Liver (tissue), 7 donors: ENCODE measurements at regions not wholly inside any gene's neighbourhood (a gene's known extent, or its start where the extent isn't known, plus 50 kb on each side); places are given as distances from the start of the nearest gene placed in this dataset.

ENCODE experiments used
- DNase-seq: peaks from one replicate; pipeline ENCODE4 v3.0.0-alpha.2; 2017; ENCODE audit warnings: low spot score
- H3K27ac ChIP-seq, 2 donors: one replicate each; pipeline ENCODE4 v1.7.0; 2013; ENCODE audit warnings: inconsistent platforms in 2 of 2, low read length in 2 of 2, control low read depth in 1 of 2, low read depth in 1 of 2, mild to moderate bottlenecking in 1 of 2
- H3K27me3 ChIP-seq, 4 donors: one replicate each; pipeline versions ENCODE4 v1.6.1 to v1.7.0; 2013; ENCODE audit warnings: low read length in 3 of 4, inconsistent platforms in 1 of 4, mild to moderate bottlenecking in 1 of 4, moderate library complexity in 1 of 4; ENCODE audit not compliant: control insufficient read depth in 4 of 4, insufficient read depth in 4 of 4
- H3K36me3 ChIP-seq, 4 donors: one replicate each; pipeline versions ENCODE4 v1.6.1 to v1.7.0; 2013; ENCODE audit warnings: low read length in 3 of 4, mild to moderate bottlenecking in 3 of 4, low read depth in 1 of 4, moderate library complexity in 1 of 4; ENCODE audit not compliant: control insufficient read depth in 4 of 4, insufficient read depth in 3 of 4
- H3K4me1 ChIP-seq, 4 donors: one replicate each; pipeline versions ENCODE4 v1.6.1 to v1.7.0; 2013; ENCODE audit warnings: low read length in 3 of 4, mild to moderate bottlenecking in 3 of 4, moderate library complexity in 1 of 4; ENCODE audit not compliant: control insufficient read depth in 4 of 4, insufficient read depth in 4 of 4
- H3K4me3 ChIP-seq, 3 donors: one replicate each; pipeline versions ENCODE4 v1.6.1 to v1.7.0; 2013; ENCODE audit warnings: low read length in 3 of 3, control low read depth in 1 of 3, low read depth in 1 of 3, mild to moderate bottlenecking in 1 of 3
- H3K9ac ChIP-seq, 2 donors: one replicate each; pipeline ENCODE4 v1.7.0; 2013; ENCODE audit warnings: low read length in 2 of 2, mild to moderate bottlenecking in 2 of 2, moderate library complexity in 2 of 2, control low read depth in 1 of 2, low read depth in 1 of 2
- H3K9me3 ChIP-seq, 4 donors: one replicate each; pipeline versions ENCODE4 v1.6.1 to v1.7.0; 2013; ENCODE audit warnings: low read length in 3 of 4; ENCODE audit not compliant: control insufficient read depth in 4 of 4
- EGR1 ChIP-seq, 2 donors: IDR thresholded peaks; 2 replicates each; pipeline ENCODE4 v1.6.1; 2016 to 2018; ENCODE audit warnings: antibody characterized with exemption in 2 of 2, low read depth in 2 of 2
- FOXA2 ChIP-seq: IDR thresholded peaks from 2 replicates; pipeline ENCODE4 v1.6.1; 2016; ENCODE audit warnings: antibody characterized with exemption
- GABPA ChIP-seq, 2 donors: IDR thresholded peaks in 1 of 2; conservative IDR thresholded peaks in 1 of 2; 2 replicates each; pipeline ENCODE4 v1.6.1; 2016; ENCODE audit warnings: antibody characterized with exemption in 2 of 2, mild to moderate bottlenecking in 1 of 2, moderate library complexity in 1 of 2
- HNF4A ChIP-seq, 2 donors: conservative IDR thresholded peaks; 2 replicates each; pipeline ENCODE4 v1.6.1; 2016; ENCODE audit warnings: antibody characterized with exemption in 2 of 2, mild to moderate bottlenecking in 2 of 2
- HNF4G ChIP-seq: IDR thresholded peaks from 2 replicates; pipeline ENCODE4 v1.6.1; 2016; ENCODE audit warnings: antibody characterized with exemption
- JUND ChIP-seq, 2 donors: IDR thresholded peaks; 2 replicates each; pipeline ENCODE4 v1.6.1; 2016; ENCODE audit warnings: antibody characterized with exemption in 2 of 2
- NR2F2 ChIP-seq: IDR thresholded peaks from 2 replicates; pipeline ENCODE4 v1.6.1; 2016; ENCODE audit warnings: antibody characterized with exemption
- RAD21 ChIP-seq, 2 donors: IDR thresholded peaks; 2 replicates each; pipeline ENCODE4 v1.6.1; 2016; ENCODE audit warnings: antibody characterized with exemption in 2 of 2, mild to moderate bottlenecking in 2 of 2
- RXRA ChIP-seq, 2 donors: IDR thresholded peaks; 2 replicates each; pipeline ENCODE4 v1.6.1; 2017 to 2018; ENCODE audit warnings: antibody characterized with exemption in 2 of 2, mild to moderate bottlenecking in 1 of 2
- SP1 ChIP-seq: IDR thresholded peaks from 2 replicates; pipeline ENCODE4 v1.6.1; 2018; ENCODE audit warnings: antibody characterized with exemption, mild to moderate bottlenecking
- TAF1 ChIP-seq: conservative IDR thresholded peaks from 2 replicates; pipeline ENCODE4 v1.6.1; 2016; ENCODE audit warnings: antibody characterized with exemption, mild to moderate bottlenecking
- YY1 ChIP-seq: IDR thresholded peaks from 2 replicates; pipeline ENCODE4 v1.6.1; 2016; ENCODE audit warnings: antibody characterized with exemption, mild to moderate bottlenecking
- TF ChIP-seq, protein P1 (sequence below): IDR thresholded peaks from 2 replicates; pipeline ENCODE4 v1.6.1; 2016; ENCODE audit warnings: antibody characterized with exemption, mild to moderate bottlenecking
- TF ChIP-seq, protein P2 (sequence below): IDR thresholded peaks from 2 replicates; pipeline ENCODE4 v1.6.1; 2016; ENCODE audit warnings: antibody characterized with exemption
- TF ChIP-seq, protein P3 (sequence below): fragments of 150-350 bp; IDR thresholded peaks from 2 replicates; pipeline ENCODE4 v1.5.1; 2017; ENCODE audit warnings: improper control_type of control experiment, low read depth, low read length; ENCODE audit not compliant: missing input control
- TF ChIP-seq, protein P4 (sequence below): IDR thresholded peaks from 2 replicates; pipeline ENCODE4 v1.6.1; 2016; ENCODE audit warnings: antibody characterized with exemption
- TF ChIP-seq, protein P5 (sequence below): IDR thresholded peaks from 2 replicates; pipeline ENCODE4 v1.6.1; 2016; ENCODE audit warnings: antibody characterized with exemption
- donor health status: healthy.
- donor health status: healthy.
- donor health status: healthy.
- donor health status: healthy.

DNA sequence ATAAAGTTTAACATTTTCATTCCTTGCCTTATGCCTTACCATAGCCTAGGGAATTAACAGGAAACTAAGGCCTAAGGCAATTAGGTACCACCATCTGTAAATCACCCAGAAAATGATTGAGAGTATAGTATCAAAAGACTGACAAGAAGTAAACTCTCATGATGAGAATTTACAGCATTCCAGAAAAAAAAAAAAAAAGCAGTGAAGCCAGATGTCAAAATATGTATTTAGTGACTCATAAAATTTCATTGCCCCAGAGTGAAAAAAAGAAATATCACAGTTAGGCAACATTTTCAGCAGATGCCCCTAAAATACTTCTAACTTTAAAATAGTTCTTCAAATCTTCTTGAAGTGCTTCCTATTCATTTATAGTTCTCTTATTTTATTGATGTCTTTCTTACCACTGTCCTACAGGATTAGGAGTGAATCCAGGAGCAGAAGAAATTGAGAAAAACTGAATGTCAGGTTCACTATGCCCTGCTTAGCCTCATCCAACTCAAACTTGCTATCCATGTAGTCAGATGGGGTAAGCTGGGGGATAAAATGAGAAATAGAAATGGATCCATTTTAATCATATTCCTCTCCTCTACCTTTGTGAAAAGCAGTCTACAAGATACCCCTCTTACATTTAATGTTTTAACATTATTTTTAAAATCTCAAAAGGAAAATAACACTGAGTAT is 57.3 kb upstream of the TANK start:
- Histone ChIP-seq H3K4me3 (no peak overlapping the region), H3K27ac (no peak overlapping the region), H3K9me3 (peaks cover 0 to 1% (median 0%) of the 10 kb centered on the region in 4 donors), H3K27me3 (no peaks in the 10 kb centered on the region), H3K36me3 (no peaks in the 10 kb centered on the region), H3K9ac (no peak overlapping the region), H3K4me1 (no peaks in the 10 kb centered on the region)
- no peak for DNase-seq
- TF ChIP-seq, protein P1, sequence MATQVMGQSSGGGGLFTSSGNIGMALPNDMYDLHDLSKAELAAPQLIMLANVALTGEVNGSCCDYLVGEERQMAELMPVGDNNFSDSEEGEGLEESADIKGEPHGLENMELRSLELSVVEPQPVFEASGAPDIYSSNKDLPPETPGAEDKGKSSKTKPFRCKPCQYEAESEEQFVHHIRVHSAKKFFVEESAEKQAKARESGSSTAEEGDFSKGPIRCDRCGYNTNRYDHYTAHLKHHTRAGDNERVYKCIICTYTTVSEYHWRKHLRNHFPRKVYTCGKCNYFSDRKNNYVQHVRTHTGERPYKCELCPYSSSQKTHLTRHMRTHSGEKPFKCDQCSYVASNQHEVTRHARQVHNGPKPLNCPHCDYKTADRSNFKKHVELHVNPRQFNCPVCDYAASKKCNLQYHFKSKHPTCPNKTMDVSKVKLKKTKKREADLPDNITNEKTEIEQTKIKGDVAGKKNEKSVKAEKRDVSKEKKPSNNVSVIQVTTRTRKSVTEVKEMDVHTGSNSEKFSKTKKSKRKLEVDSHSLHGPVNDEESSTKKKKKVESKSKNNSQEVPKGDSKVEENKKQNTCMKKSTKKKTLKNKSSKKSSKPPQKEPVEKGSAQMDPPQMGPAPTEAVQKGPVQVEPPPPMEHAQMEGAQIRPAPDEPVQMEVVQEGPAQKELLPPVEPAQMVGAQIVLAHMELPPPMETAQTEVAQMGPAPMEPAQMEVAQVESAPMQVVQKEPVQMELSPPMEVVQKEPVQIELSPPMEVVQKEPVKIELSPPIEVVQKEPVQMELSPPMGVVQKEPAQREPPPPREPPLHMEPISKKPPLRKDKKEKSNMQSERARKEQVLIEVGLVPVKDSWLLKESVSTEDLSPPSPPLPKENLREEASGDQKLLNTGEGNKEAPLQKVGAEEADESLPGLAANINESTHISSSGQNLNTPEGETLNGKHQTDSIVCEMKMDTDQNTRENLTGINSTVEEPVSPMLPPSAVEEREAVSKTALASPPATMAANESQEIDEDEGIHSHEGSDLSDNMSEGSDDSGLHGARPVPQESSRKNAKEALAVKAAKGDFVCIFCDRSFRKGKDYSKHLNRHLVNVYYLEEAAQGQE: no peak
- TF ChIP-seq, protein P2, sequence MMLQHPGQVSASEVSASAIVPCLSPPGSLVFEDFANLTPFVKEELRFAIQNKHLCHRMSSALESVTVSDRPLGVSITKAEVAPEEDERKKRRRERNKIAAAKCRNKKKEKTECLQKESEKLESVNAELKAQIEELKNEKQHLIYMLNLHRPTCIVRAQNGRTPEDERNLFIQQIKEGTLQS: no peak
- TF ChIP-seq, protein P3, sequence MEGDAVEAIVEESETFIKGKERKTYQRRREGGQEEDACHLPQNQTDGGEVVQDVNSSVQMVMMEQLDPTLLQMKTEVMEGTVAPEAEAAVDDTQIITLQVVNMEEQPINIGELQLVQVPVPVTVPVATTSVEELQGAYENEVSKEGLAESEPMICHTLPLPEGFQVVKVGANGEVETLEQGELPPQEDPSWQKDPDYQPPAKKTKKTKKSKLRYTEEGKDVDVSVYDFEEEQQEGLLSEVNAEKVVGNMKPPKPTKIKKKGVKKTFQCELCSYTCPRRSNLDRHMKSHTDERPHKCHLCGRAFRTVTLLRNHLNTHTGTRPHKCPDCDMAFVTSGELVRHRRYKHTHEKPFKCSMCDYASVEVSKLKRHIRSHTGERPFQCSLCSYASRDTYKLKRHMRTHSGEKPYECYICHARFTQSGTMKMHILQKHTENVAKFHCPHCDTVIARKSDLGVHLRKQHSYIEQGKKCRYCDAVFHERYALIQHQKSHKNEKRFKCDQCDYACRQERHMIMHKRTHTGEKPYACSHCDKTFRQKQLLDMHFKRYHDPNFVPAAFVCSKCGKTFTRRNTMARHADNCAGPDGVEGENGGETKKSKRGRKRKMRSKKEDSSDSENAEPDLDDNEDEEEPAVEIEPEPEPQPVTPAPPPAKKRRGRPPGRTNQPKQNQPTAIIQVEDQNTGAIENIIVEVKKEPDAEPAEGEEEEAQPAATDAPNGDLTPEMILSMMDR: no peak
- TF ChIP-seq FOXA2 (no peak), RXRA (IDR thresholded peaks at IDR 0.05) (no peak), HNF4A (conservative IDR thresholded peaks at IDR 0.05) (no peak), RAD21 (IDR thresholded peaks at IDR 0.05) (no peak), YY1 (no peak), HNF4G (no peak), GABPA (IDR thresholded peaks at IDR 0.05 in 1 of 2, conservative IDR thresholded peaks at IDR 0.05 in 1 of 2) (no peak), SP1 (no peak), NR2F2 (no peak), JUND (IDR thresholded peaks at IDR 0.05) (no peak), TAF1 (no peak), EGR1 (IDR thresholded peaks at IDR 0.05; ENCODE audit: low read depth in 2 of 2) (no peak)
- TF ChIP-seq, protein P4, sequence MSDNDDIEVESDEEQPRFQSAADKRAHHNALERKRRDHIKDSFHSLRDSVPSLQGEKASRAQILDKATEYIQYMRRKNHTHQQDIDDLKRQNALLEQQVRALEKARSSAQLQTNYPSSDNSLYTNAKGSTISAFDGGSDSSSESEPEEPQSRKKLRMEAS: no peak
- TF ChIP-seq, protein P5, sequence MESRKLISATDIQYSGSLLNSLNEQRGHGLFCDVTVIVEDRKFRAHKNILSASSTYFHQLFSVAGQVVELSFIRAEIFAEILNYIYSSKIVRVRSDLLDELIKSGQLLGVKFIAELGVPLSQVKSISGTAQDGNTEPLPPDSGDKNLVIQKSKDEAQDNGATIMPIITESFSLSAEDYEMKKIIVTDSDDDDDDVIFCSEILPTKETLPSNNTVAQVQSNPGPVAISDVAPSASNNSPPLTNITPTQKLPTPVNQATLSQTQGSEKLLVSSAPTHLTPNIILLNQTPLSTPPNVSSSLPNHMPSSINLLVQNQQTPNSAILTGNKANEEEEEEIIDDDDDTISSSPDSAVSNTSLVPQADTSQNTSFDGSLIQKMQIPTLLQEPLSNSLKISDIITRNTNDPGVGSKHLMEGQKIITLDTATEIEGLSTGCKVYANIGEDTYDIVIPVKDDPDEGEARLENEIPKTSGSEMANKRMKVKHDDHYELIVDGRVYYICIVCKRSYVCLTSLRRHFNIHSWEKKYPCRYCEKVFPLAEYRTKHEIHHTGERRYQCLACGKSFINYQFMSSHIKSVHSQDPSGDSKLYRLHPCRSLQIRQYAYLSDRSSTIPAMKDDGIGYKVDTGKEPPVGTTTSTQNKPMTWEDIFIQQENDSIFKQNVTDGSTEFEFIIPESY: no peak
